ENCODE measurements at regions not wholly inside any gene's neighbourhood (a gene's known extent, or its start where the extent isn't known, plus 50 kb on each side); places are given as distances from the start of the nearest gene placed in this dataset.

- no peak for TF ChIP-seq CTCF (IDR thresholded peaks at IDR 0.05; ENCODE audit: insufficient read depth, low read length, missing control alignments)
- H3K4me3 ChIP-seq (ENCODE audit: low read depth, low read length) = no peak overlapping the region
- CTCF ChIA-PET = no interaction called here
- no peak for DNase-seq (ENCODE audit: low read depth, low spot score)
- POLR2A ChIA-PET = no interaction called here
These were observed 933.6 kb upstream of the SLC39A10 start for GRCh38 chr2:194723446-194723845.

- no peak overlapping the region for H3K4me3 ChIP-seq (ENCODE audit: low read depth, low read length)
- ChIA-PET CTCF (no interaction called here), POLR2A (no interaction called here)
- DNase-seq (ENCODE audit: low read depth, low spot score) = no peak
- no peak for TF ChIP-seq CTCF (IDR thresholded peaks at IDR 0.05; ENCODE audit: insufficient read depth, low read length, missing control alignments)
These were observed 935.8 kb upstream of the SLC39A10 start for GRCh38 chr2:194721227-194721626.

- CTCF ChIA-PET = no interaction called here
- POLR2A ChIA-PET = no interaction called here
- no peak overlapping the region for H3K4me3 ChIP-seq (ENCODE audit: low read depth, low read length)
- TF ChIP-seq CTCF (IDR thresholded peaks at IDR 0.05; ENCODE audit: insufficient read depth, low read length, missing control alignments) = no peak
- DNase-seq (ENCODE audit: low read depth, low spot score) = no peak
These were observed 936.6 kb upstream of the SLC39A10 start for GRCh38 chr2:194720462-194720861.

- DNase-seq (ENCODE audit: low read depth, low spot score) = no peak
- POLR2A ChIA-PET = no interaction called here
- CTCF ChIA-PET = no interaction called here
- H3K4me3 ChIP-seq (ENCODE audit: low read depth, low read length) = no peak overlapping the region
- TF ChIP-seq CTCF (IDR thresholded peaks at IDR 0.05; ENCODE audit: insufficient read depth, low read length, missing control alignments) = no peak
These were observed 938.1 kb upstream of the SLC39A10 start for GRCh38 chr2:194718881-194719280.

- ChIA-PET POLR2A (no interaction called here), CTCF (no interaction called here)
- TF ChIP-seq CTCF (IDR thresholded peaks at IDR 0.05; ENCODE audit: insufficient read depth, low read length, missing control alignments) = no peak
- H3K4me3 ChIP-seq (ENCODE audit: low read depth, low read length) = no peak overlapping the region
- DNase-seq (ENCODE audit: low read depth, low spot score) = no peak
These were observed 942.5 kb upstream of the SLC39A10 start for GRCh38 chr2:194714541-194714940.

GRCh38 chr2:194709840-194710239 lies 947.2 kb upstream of the SLC39A10 start:
- CTCF ChIA-PET = no interaction called here
- DNase-seq (ENCODE audit: low read depth, low spot score) = no peak
- POLR2A ChIA-PET = no interaction called here
- no peak overlapping the region for H3K4me3 ChIP-seq (ENCODE audit: low read depth, low read length)
- no peak for TF ChIP-seq CTCF (IDR thresholded peaks at IDR 0.05; ENCODE audit: insufficient read depth, low read length, missing control alignments)

All from AG04449 (cell line).